GM12892 (cell line): ENCODE measurements at regions not wholly inside any gene's neighbourhood (a gene's known extent, or its start where the extent isn't known, plus 50 kb on each side); places are given as distances from the start of the nearest gene placed in this dataset.

Source experiments
- POLR2A ChIP-seq: IDR thresholded peaks from 2 replicates; pipeline ENCODE4 v1.6.1; 2011; ENCODE audit warnings: low read depth, low read length, control low read depth
- TAF1 ChIP-seq: IDR thresholded peaks from 2 replicates; pipeline ENCODE4 v1.6.1; 2011; ENCODE audit warnings: low read depth, mild to moderate bottlenecking, control low read depth, low read length, borderline replicate concordance

- TF ChIP-seq TAF1 (no peak), POLR2A (no peak)
These were observed 154.9 kb downstream of the FGF9 start for GRCh38 chr13:21825801-21826200.
